HepG2 (cell line): ENCODE measurements at regions not wholly inside any gene's neighbourhood (a gene's known extent, or its start where the extent isn't known, plus 50 kb on each side); places are given as distances from the start of the nearest gene placed in this dataset.

ENCODE experiments used
- HOMEZ ChIP-seq: IDR thresholded peaks from 2 replicates; pipeline ENCODE4 v1.6.1; 2016; ENCODE audit warnings: low read depth
- SALL2 ChIP-seq: sonication (generic); formaldehyde crosslinking; IDR thresholded peaks from 2 replicates; pipeline ENCODE4 v1.8.1; 2023; ENCODE audit warnings: mild to moderate bottlenecking, missing genetic modification reagents, inconsistent platforms

GRCh38 chr5:53173083-53173482 is 63.5 kb upstream of the MOCS2 start:
- no peak for TF ChIP-seq SALL2 (CRISPR knock-in tag)
- TF ChIP-seq HOMEZ (CRISPR knock-in tag) = no peak
